GM12875 (cell line): ENCODE measurements at regions not wholly inside any gene's neighbourhood (a gene's known extent, or its start where the extent isn't known, plus 50 kb on each side); places are given as distances from the start of the nearest gene placed in this dataset.
"Not testable (repeated sequence)": the region's sequence is repeated elsewhere in the genome, so short reads cannot be mapped to it uniquely, and the experiment has no call there.

ENCODE experiments used
- H3K4me3 ChIP-seq: one replicate; pipeline ENCODE4 v1.5.1; 2011; ENCODE audit warnings: low read depth, low read length, control low read depth
- TF ChIP-seq, protein P1 (sequence below): IDR thresholded peaks from 2 replicates; pipeline ENCODE4 v1.5.1; 2011; ENCODE audit warnings: low read depth, mild to moderate bottlenecking, control low read depth, inconsistent platforms, low read length, moderate library complexity, borderline replicate concordance; ENCODE audit not compliant: insufficient read depth

DNA sequence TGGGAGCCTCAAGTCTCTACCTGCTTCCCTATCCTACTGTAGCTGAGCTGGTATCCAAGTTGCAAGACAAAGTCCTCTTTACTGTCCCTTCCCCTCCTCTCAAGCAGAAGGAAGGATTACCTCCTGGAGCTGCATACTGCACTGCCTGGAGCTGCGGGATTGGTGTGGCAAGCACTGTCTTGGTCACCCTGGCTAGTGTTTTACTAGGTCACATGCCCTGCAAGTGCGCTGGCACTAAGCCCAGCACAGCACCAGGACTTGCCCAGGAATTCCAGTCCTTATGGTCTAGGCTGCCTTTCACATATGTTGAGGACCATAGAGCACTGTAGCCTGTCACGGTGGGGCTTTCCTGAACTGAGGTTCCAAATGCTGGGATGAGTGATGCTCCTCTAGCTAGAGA, 227.3 kb upstream of the ZC4H2 start:
- H3K4me3 ChIP-seq: no peak overlapping the region
- TF ChIP-seq, protein P1, sequence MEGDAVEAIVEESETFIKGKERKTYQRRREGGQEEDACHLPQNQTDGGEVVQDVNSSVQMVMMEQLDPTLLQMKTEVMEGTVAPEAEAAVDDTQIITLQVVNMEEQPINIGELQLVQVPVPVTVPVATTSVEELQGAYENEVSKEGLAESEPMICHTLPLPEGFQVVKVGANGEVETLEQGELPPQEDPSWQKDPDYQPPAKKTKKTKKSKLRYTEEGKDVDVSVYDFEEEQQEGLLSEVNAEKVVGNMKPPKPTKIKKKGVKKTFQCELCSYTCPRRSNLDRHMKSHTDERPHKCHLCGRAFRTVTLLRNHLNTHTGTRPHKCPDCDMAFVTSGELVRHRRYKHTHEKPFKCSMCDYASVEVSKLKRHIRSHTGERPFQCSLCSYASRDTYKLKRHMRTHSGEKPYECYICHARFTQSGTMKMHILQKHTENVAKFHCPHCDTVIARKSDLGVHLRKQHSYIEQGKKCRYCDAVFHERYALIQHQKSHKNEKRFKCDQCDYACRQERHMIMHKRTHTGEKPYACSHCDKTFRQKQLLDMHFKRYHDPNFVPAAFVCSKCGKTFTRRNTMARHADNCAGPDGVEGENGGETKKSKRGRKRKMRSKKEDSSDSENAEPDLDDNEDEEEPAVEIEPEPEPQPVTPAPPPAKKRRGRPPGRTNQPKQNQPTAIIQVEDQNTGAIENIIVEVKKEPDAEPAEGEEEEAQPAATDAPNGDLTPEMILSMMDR: no peak

DNA sequence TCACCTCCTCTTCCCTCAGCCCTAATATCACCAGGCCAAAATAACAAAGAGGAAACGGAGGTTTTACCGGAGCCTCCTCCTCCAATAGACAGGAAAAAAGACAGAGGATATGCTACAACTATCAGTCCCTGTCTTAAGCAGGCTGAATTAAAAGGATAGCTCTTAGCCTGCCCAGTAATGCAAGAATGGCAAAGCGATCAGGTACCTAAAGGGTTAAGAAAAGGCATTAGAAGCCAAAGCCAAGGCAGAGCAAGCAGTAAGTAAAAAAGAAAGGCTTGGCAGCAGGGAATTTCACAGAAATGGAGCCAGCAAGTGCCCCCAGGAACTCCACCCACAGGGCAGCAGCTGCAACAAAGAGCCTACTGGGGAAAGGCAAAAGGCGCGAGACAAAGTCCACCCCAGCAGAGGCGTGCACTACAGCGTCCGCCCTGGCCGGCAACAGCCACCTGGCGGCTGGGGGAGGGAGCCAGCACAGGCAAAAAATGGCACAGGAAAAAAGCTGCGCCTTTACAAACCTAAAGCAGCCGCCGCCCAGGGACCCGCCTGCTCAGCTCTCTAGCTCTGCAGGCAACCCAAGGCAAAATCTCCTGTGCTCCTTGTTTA, 220.6 kb upstream of the ZC4H2 start:
- H3K4me3 ChIP-seq: no peak overlapping the region
- TF ChIP-seq, protein P1: no peak

- H3K4me3 ChIP-seq: no peak overlapping the region
- TF ChIP-seq, protein P1: no peak
Observed at GRCh38 chrX:65195621-65196020, 219.4 kb upstream of the ZC4H2 start.

DNA sequence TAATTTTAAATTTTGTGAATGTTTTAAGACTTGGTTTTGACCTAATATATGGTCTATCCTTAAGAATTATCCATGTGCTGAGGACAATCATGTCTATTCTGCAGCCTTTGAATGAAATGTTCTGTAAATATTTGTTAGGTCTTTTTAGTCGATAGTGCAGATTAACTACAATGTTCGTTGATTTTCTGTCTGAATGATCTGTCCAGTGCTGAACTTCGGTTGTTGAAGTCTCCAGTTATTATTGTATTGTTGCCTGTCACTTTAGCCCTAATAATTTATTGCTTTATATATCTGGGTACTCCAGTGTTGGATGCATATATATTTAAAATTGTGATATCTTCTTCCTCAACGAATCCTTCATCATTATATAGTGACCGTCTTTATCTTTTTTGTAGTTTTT, 218.3 kb upstream of the ZC4H2 start:
- TF ChIP-seq, protein P1: no peak
- H3K4me3 ChIP-seq: no peak overlapping the region

DNA sequence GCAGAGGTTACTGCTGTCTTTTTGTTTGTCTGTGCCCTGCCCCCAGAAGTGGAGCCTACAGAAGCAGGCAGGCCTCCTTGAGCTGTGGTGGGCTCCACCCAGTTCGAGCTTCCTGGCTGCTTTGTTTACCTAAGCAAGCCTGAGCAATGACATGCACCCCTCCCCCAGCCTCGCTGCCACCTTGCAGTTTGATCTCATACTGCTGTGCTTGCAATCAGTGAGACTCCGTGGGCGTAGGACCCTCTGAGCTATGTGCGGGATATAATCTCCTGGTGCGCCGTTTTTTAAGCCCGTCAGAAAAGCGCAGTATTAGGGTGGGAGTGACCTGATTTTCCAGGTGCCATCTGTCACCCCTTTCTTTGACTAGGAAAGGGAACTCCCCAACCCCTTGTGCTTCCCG, 187.1 kb upstream of the ZC4H2 start:
- not testable (repeated sequence) for H3K4me3 ChIP-seq

GRCh38 chrX:65148232-65148631, 172.0 kb upstream of the ZC4H2 start:
- TF ChIP-seq, protein P1: no peak
- H3K4me3 ChIP-seq: no peak overlapping the region

- no peak overlapping the region for H3K4me3 ChIP-seq
- TF ChIP-seq, protein P1: no peak
Observed at GRCh38 chrX:65136424-65136823, 160.2 kb upstream of the ZC4H2 start.

- TF ChIP-seq, protein P1: no peak
- H3K4me3 ChIP-seq: no peak overlapping the region
Observed at GRCh38 chrX:65127842-65128241, 151.6 kb upstream of the ZC4H2 start.
